GM18907 (cell line): ENCODE measurements at regions not wholly inside any gene's neighbourhood (a gene's known extent, or its start where the extent isn't known, plus 50 kb on each side); places are given as distances from the start of the nearest gene placed in this dataset.
"Not testable (repeated sequence)": the region's sequence is repeated elsewhere in the genome, so short reads cannot be mapped to it uniquely, and the experiment has no call there.

Experiments
- ATAC-seq: cut with Tn5 transposase; IDR thresholded peaks from one replicate; pipeline ENCODE4 v1.9.1; 2021; ENCODE audit warnings: mild to moderate bottlenecking, moderate library complexity; ENCODE audit not compliant: unreplicated experiment

DNA sequence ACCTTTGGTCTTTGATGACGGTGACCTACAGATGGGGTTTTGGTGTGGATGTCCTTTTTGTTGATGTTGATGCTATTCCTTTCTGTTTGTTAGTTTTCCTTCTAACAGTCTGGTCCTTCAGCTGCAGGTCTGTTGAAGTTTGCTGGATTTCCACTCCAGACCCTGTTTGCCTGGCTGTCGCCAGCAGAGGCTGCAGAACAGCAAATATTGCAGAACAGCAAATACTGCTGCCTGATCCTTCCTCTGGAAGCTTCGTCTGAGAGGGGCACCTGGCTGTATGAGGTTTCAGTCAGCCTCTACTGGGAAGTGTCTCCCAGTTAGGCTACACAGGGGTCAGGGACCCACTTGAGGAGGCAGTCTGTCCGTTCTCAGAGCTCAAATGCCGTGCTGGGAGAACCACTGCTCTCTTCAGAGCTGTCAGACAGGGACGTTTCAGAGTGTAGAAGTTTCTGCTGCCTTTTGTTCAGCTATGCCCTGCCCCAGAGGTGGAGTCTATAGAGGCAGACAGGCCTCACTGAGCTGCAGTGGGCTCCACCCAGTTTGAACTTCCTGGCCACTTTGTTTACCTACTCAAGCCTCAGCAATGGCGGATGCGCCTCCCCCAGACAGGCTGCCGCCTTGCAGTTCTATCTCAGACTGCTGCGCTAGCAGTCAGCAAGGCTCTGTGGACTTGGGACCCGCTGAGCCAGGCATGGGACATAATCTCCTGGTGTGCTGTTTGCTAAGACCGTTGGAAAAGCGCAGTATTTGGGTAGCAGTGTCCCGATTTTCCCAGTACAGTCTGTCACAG lies 156.4 kb upstream of the NR3C2 start:
- ATAC-seq, result not testable (repeated sequence)

DNA sequence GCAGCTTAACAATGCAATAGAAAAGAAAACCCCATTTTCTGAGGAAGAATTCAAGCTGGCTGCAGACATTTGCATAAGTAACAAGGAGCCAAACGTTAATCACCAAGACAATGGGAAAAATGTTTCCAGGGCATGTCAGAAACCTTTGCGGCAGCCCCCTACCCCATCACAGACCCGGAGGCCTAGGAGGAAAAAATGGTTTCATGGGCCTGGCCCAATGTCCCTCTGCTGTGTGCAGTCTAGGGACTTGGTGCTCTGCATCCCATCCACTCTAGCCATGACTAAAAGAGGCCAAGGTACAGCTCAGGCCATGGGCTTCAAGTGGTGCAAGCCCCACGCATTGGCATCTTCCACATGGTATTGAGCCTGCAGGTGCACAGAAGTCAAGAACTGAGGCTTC lies 147.0 kb upstream of the NR3C2 start:
- no peak for ATAC-seq

DNA sequence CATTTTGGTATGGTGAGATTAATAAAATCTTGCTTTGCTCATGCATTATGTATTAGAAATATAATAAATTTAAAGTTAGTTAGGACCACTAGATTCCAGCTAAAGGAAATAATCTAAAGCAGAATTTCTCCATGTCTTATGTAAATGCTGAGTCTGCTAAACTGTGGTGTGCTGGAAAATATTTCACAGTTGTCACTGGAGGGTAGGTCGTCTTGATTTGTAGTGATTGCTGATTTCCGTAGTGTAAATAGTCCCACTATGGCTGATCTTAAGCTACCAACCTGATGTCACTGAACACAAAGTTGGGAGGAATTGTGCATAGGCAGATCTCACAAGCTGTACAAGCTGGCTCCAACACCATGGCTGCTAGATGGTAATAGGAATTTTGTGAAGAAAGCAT lies 133.4 kb upstream of the NR3C2 start:
- no peak for ATAC-seq

DNA sequence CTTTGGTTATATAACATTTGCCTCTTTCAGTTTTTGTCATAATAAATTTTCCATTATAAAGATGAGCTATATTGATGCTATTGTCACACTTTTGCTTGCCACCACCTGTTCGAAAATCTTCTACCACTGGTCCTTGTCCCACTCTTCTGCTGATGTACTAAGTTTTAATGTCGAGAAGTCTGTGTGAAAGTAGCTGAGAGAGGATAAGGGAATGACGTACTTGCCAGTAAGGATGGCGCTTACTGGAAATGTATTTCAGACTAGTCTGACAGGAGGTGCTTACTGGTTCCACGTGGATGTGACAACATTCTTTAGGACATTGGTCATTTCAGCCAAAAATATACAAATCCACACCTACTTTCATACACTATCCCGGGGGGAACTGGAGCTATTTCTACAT lies 132.7 kb upstream of the NR3C2 start:
- ATAC-seq, result no peak

DNA sequence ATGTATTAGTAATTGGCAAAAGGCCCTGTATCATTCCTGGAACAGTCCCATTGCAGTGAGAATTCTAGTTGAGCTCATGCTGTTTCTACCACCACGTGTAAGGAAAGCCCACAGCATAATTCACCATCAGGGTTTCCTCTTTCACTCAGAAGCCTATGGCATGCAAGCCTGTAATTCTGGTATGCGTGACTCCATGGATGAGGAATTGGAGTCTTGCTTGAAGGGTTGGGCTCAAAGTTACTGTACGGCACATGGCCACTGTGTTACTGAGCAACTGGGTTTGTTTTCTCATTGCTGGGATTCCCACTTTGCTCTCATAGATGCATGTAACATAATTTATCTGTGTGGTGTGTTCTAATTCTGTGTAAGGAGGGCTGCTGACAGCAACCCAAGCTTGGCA lies 132.3 kb upstream of the NR3C2 start:
- ATAC-seq, result no peak

DNA sequence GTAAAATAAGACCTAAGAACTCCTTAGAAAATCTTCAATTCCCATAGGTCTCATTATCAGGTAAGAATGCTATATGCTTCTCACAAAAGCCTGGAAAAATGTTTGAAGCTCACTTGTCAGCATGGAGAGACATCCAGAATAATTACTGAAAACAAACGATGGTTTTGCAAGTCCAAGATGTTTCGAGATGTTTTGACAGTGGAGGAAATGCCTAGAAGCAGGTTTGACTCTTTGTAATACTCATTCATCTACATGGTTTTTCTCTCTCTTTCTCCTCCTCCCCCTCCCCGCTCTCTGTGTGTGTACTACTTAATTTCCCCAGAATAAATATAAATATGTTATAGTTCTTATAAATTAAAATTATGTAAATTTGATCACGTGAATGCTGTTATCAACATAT lies 131.9 kb upstream of the NR3C2 start:
- ATAC-seq, result no peak

DNA sequence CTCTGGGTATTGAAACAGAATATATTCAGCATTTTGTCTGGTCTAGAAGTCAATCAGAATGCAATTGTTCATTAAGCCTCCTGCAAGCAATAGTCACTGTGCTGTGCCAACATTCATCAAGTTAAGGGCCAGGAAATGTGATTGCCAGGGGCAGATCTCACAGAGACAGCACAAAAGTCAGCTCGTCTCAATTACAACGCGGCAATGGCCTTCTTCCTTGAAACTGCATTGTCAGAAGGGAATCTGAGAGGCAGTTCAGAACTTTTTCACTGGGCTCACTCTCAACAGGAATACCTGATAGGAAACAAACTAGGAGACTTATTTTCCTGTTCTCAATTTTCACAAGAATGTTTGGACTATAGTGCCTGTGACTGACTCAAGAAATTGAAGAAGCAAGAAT lies 131.1 kb upstream of the NR3C2 start:
- no peak for ATAC-seq

DNA sequence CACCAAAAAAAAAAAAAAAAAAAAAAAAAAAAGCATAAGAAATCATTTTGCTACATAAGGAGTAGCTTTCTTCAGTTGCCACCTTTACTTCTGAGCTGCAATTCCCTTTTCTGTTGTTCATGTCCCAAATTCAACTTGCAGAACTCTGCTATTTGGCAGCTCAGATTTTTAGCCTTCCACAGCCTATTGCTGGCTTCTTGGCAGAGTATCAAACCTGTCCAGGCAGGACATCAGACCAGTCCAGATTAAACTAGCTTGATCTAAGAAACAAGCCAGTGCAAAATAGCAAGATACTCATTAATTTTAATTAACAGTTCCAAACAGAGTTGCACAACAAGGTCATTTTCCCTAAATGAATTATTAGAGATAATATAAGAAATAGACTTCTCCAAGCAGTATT lies 123.6 kb upstream of the NR3C2 start:
- no peak for ATAC-seq

DNA sequence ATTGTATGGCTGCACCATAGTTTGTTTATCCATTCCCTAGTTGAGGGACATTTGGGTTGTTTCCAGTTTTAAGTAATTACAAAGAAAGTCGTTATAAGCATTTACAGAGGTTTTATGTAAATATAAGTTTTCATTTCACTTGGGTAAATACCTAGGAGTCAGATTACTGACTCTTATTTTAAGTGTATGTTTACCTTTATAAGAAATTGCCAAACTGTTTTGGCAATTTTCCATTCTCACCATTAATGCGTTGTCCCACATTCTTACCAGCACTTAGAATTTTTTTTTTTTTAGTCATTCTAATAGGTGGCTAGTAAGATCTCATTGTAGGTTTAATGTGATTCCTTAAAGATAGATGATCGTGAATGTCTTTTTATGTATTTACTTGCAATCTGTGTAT lies 121.5 kb upstream of the NR3C2 start:
- no peak for ATAC-seq

DNA sequence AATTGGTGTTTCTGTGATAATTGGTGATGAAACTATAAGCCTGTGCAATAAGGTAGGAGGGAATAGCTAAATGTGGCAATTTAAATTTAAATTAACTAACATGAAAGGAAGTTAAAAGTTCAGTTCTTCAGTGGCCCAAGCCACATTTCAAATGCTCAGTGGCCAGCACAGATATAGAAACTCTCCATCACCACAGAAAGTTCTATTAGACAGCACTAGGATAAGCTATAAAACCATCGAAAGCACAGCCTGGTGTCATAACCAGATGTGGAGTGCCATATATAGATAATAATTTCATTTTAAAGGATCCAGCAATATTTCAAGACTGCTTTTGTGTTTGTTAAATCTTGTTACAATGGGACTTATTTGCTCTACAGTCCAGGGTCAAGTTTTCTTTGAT lies 119.3 kb upstream of the NR3C2 start:
- no peak for ATAC-seq

DNA sequence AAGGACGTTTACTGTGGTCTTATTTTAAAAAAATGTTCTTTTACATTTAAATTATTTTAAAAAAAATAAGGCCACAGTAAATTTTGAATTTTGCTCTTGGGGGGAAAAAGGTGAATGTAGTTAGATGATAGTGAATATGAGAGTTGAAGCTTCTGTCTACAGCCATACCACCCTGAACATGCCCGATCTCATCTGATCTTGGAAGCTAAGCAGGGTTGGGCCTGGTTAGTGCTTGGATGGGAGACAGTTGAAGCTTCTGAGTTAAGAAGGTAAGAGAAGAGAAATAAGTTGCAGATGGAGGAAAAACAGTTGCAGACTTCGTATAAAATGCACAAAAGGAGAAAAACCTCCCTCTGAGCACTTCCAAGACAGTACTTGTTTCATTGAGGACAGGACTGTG lies 115.6 kb upstream of the NR3C2 start:
- no peak for ATAC-seq

DNA sequence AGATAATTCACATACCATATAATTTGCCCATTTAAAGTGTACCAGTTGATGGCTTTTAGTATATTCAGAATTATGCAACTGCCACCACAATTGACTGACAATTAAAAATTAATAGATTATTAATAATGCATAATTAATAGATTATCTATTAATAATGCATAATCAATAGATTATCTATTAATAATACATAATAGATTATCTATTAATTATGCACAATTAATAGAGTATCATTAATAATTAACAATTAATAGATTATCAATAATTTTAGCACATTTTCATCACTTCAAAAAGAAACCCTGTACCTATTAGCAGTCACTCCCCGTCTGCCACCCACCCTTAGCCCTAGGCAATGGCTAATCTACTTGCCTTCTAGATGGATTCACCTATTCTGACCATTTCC lies 108.6 kb upstream of the NR3C2 start:
- no peak for ATAC-seq

DNA sequence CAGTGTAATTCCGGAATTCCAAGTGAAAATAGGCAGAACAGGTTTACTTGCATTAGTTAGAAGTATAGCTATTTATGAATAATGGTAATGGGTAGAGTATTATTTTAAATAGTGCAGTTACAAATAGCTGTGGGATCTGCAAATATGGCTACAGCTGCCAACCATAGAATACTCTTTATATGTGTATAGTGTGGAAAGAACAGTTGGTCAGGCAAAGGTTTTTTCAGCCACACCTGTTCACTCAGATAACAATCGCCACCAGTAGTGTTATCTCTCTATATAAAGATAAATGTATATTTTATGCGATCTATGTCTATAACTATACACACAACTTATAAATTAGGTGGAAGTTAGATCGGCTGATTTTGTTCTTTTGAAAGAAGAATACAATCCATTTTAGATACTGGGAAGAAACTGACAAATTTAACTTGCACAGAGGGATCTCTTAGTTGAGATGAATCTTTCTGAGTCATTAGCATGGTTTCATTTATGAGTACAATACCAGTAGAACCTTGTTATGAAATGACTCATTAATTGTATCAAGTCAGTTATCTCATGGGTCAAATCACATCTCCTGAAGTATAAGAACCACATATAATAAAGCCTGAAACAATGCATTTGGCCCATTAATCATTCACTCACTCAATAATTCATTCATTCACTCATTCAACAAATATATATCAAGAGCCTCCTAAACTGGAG lies 100.9 kb upstream of the NR3C2 start:
- peak; percentile 50 for ATAC-seq

DNA sequence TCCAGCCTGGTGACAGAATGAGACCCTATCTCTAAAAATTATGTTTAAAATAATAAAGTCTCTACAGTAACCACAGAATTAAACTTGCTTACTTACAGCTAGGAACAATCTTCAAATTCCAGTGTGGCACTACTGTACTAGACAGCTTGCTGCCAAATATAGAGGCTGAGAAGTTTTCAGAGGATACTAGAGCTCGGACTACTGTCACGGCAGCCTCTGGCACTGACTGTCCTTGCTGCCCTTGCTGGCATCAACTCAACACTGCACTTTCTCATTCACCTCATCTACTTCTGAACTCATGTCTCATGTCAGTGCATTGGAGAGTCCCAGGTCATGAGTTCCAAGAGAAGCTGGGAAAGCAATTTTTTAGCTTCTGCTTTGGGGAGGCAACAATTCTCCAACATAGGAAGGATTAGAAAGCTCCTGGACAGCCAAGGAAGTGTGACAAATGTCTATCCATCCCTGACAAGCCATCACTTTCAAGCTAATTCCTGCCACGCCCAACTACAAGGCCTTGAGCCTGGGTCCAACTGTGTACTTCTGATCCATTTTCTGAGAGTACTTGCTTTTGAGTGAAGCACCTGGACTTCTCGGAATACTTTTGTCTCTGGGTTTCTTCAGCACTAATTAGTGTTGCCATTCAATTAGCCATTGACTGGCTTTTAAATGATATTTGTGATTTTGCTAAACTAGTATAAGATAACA lies 98.6 kb upstream of the NR3C2 start:
- no peak for ATAC-seq

DNA sequence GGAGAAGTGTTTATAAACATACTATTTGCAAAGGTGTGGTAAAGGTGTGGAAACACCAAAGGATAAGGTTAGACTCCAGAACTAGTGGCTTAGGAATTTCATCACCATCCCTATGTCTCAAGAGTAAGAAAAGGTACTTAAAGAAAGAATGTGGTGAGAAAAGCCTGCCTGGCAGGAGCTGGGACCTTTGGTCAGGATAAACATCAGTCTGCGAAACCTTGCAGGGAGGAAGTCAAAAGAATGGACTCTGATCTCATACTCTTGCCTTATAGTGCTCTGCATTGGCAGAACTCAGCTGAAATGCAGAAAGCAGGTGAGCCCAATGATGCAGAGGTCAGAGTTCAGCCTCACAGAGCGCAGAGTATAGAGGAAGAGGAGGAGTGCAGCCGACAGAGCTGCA lies 97.2 kb upstream of the NR3C2 start:
- no peak for ATAC-seq

DNA sequence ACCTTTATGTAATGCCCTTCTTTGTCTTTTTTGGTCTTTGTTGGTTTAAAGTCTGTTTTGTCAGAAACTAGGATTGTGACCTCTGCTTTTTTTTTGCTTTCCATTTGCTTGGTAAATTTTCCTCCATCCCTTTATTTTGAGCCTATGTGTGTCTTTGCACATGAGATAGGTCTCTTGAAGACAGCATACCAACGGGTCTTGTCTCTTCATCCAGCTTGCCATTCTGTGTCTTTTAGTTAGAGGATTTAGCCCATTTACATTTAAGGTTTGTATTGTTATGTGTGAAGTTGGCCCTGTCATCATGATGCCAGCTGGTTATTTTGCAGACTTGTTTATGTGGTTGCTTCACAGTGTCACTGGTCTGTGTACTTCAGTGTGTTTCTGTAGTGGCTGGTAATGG lies 91.6 kb upstream of the NR3C2 start:
- ATAC-seq, result not testable (repeated sequence)

DNA sequence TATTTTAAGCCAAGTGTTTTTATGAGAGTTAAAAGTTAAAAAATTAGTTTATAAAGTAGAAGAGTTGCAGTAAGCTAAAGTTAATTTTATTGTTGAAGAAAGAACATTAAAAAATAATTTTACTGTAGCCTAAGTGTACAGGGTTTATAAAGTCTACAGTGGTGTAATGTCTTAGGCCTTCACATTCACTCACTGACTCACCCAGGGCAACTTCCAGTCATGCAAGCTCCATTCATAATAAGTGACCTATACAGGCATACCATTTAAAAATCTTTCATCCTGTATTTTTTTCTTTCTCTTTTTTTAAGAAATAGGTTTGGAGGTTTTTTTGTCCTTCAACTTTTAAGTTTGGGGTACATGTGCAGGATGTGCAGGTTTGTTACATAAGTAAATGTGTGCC lies 87.9 kb upstream of the NR3C2 start:
- ATAC-seq, result no peak

DNA sequence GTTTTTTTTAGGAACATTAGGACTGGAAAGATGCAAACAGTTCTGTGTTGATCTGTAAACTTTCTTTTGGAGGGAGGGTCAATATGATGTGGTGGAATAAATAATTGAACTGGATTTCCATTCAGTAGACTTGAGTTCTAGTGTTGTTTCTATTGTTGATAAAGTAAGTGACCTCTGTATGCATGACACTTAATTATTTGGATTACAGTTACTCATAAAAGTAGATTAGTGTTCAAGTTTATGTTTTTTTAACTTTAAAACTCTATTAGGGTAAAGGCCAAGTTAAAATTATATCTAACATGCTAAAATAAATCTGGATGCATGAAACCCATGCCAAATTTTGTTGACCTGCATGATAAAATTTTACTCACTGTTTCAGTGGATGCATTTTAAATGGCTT lies 85.4 kb upstream of the NR3C2 start:
- no peak for ATAC-seq

DNA sequence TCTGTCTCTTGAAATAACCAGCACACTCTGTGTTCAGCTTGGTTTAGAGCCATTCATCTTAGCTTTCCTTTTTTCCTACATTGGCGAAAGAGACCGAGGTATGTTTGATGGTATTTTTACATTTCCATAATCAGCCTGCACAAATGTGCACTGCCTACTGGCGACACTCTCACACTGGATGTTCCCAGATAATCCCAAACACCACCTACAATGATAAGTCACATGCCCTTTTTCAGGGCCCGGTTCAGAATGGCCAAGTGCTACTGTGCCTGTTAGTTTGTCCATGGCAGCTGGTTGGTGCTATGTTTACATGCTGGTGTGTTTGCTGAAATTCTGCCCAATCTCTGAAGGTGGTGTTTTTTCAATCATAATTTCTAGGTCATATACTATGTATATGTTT lies 80.8 kb upstream of the NR3C2 start:
- no peak for ATAC-seq

DNA sequence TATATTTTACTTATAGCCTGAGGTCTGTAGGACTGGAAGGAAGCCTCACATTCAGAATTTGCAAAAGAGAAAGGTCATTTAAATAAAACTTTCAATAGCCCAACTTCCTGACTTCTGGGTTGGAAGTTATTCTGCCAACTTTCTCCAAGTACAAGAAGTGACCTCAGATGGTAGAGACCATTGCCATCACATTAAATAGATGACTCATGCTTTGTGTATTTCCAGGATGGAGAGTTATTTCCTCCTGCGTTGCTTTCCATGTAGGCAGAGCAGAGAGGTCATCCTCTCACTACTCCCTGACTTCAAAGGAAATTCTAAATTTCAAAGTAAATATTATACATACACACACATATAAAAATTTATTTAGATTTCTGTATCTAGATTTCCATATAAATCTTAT lies 73.0 kb upstream of the NR3C2 start:
- ATAC-seq, result no peak

DNA sequence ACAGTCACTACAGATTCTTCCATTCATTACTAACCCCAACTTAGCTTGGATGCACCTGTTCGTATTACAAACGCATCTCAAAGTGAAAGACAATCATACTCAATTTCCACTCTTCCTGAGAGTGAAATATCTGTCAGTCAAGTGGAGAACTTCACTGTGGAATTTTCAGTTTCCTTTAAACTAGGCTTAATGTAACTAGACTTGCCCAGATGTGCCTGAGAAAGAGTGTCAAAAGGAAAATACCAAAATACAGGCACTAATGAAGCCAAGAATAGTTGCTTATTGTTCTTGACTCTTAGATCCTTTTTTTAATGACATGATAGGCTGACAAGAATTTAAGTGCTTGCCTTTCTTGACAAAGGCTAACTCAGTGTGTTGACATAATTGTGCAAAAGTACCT lies 72.4 kb upstream of the NR3C2 start:
- no peak for ATAC-seq

DNA sequence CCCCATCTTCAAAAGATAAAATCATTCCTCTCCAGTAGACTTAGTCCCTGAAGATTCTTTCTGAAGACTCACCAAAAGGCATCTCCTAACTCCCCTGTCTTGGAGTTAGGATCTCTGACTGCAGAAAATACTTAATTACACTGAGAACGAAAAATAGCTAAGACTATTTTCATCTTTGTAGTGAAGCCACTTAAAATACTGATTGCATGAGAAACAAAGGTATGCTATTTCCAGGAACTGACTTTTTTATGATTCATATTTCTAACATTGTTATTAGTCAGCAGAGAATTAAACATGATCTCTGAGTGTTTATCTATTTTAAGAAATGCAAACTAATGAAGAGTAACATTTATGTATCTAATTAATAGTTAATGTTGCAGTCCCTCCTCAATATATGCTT lies 71.8 kb upstream of the NR3C2 start:
- ATAC-seq, result no peak
